CD4-positive, alpha-beta T cell treated with Interleukin-1 beta for 1 hour (primary cell): ENCODE measurements at regions not wholly inside any gene's neighbourhood (a gene's known extent, or its start where the extent isn't known, plus 50 kb on each side); places are given as distances from the start of the nearest gene placed in this dataset.

Experiments used
- DNase-seq, 2 donors: peaks; one replicate each; pipeline ENCODE4 v3.0.0-alpha.2; 2020 to 2022

GRCh38 chr9:115629879-115630840 lies 512.2 kb upstream of the TNC start:
- DNase-seq: no peak

- DNase-seq: no peak
Measured at GRCh38 chr9:115632391-115632790, 514.4 kb upstream of the TNC start.

GRCh38 chr9:115633104-115633503 lies 515.1 kb upstream of the TNC start:
- DNase-seq: no peak

- no peak for DNase-seq
Measured at GRCh38 chr9:115635680-115636383, 517.8 kb upstream of the PAPPA start.

- DNase-seq: no peak
Measured at GRCh38 chr9:115636596-115636995, 517.0 kb upstream of the PAPPA start.

GRCh38 chr9:115637661-115638060 lies 515.9 kb upstream of the PAPPA start:
- DNase-seq: no peak

GRCh38 chr9:115640887-115641286 lies 512.7 kb upstream of the PAPPA start:
- DNase-seq: no peak

GRCh38 chr9:115642285-115642684 lies 511.3 kb upstream of the PAPPA start:
- no peak for DNase-seq

- DNase-seq: no peak
Measured at GRCh38 chr9:115643948-115644727, 509.5 kb upstream of the PAPPA start.

- no peak for DNase-seq
Measured at GRCh38 chr9:115649991-115650472, 503.6 kb upstream of the PAPPA start.

GRCh38 chr9:115650768-115651167 lies 502.8 kb upstream of the PAPPA start:
- no peak for DNase-seq

GRCh38 chr9:115651461-115651860 lies 502.1 kb upstream of the PAPPA start:
- no peak for DNase-seq

GRCh38 chr9:115653171-115653606 lies 500.4 kb upstream of the PAPPA start:
- no peak for DNase-seq

GRCh38 chr9:115657695-115658094 lies 495.9 kb upstream of the PAPPA start:
- DNase-seq: no peak

GRCh38 chr9:115665519-115665918 lies 488.1 kb upstream of the PAPPA start:
- DNase-seq: no peak

GRCh38 chr9:115668521-115668920 lies 485.1 kb upstream of the PAPPA start:
- DNase-seq: no peak

- no peak for DNase-seq
Measured at GRCh38 chr9:115671236-115671962, 482.2 kb upstream of the PAPPA start.

GRCh38 chr9:115671963-115672305 lies 481.7 kb upstream of the PAPPA start:
- no peak for DNase-seq

- DNase-seq: no peak
Measured at GRCh38 chr9:115672477-115673316, 480.9 kb upstream of the PAPPA start.

- no peak for DNase-seq
Measured at GRCh38 chr9:115673599-115673998, 480.0 kb upstream of the PAPPA start.

- DNase-seq: no peak
Measured at GRCh38 chr9:115674091-115674490, 479.5 kb upstream of the PAPPA start.
